ENCODE measurements at regions not wholly inside any gene's neighbourhood (a gene's known extent, or its start where the extent isn't known, plus 50 kb on each side); places are given as distances from the start of the nearest gene placed in this dataset.

GRCh38 chr13:111575719-111576118 is 255.3 kb downstream of the TEX29 start:
- TF ChIP-seq CTCF (IDR thresholded peaks at IDR 0.05; ENCODE audit: borderline replicate concordance, control extremely low read depth, extremely low read depth, insufficient read depth, missing control alignments): no peak

GRCh38 chr13:111577208-111577828 is 256.9 kb downstream of the TEX29 start:
- in situ Hi-C loops (cut with MboI; ENCODE audit: low sequenced_read_pairs, unreplicated experiment): no loop called here
- no peak for TF ChIP-seq CTCF (IDR thresholded peaks at IDR 0.05; ENCODE audit: borderline replicate concordance, control extremely low read depth, extremely low read depth, insufficient read depth, missing control alignments)
- no peak for DNase-seq (ENCODE audit: low spot score)

More at GRCh38 chr13:111575719-111576118, 255.3 kb downstream of the TEX29 start:
- DNase-seq (ENCODE audit: low spot score): no peak
- in situ Hi-C loops (cut with MboI; ENCODE audit: low sequenced_read_pairs, unreplicated experiment): no loop called here

GRCh38 chr13:111577956-111578605 is 257.6 kb downstream of the TEX29 start:
- in situ Hi-C loops (cut with MboI; ENCODE audit: low sequenced_read_pairs, unreplicated experiment): no loop called here
- no peak for TF ChIP-seq CTCF (IDR thresholded peaks at IDR 0.05; ENCODE audit: borderline replicate concordance, control extremely low read depth, extremely low read depth, insufficient read depth, missing control alignments)
- DNase-seq (ENCODE audit: low spot score): no peak

GRCh38 chr13:111584101-111584672 is 263.7 kb downstream of the TEX29 start:
- in situ Hi-C loops (cut with MboI; ENCODE audit: low sequenced_read_pairs, unreplicated experiment): no loop called here
- no peak for DNase-seq (ENCODE audit: low spot score)
- no peak for TF ChIP-seq CTCF (IDR thresholded peaks at IDR 0.05; ENCODE audit: borderline replicate concordance, control extremely low read depth, extremely low read depth, insufficient read depth, missing control alignments)

GRCh38 chr13:111584870-111585269 is 264.4 kb downstream of the TEX29 start:
- in situ Hi-C loops (cut with MboI; ENCODE audit: low sequenced_read_pairs, unreplicated experiment): no loop called here
- no peak for DNase-seq (ENCODE audit: low spot score)
- no peak for TF ChIP-seq CTCF (IDR thresholded peaks at IDR 0.05; ENCODE audit: borderline replicate concordance, control extremely low read depth, extremely low read depth, insufficient read depth, missing control alignments)

- in situ Hi-C loops (cut with MboI; ENCODE audit: low sequenced_read_pairs, unreplicated experiment): no loop called here
- no peak for DNase-seq (ENCODE audit: low spot score)
- no peak for TF ChIP-seq CTCF (IDR thresholded peaks at IDR 0.05; ENCODE audit: borderline replicate concordance, control extremely low read depth, extremely low read depth, insufficient read depth, missing control alignments)
Measured at GRCh38 chr13:111586291-111586690, 265.8 kb downstream of the TEX29 start.

All from GM13976 (cell line).